H1 (cell line): ENCODE measurements at regions not wholly inside any gene's neighbourhood (a gene's known extent, or its start where the extent isn't known, plus 50 kb on each side); places are given as distances from the start of the nearest gene placed in this dataset.

Source experiments
- BCL11A ChIP-seq, 2 experiments: IDR thresholded peaks; one replicate each; pipeline ENCODE4 v1.6.1; 2011; ENCODE audit warnings: low read depth in 2 of 2, low read length in 2 of 2, mild to moderate bottlenecking in 2 of 2
- EZH2 ChIP-seq: fragments of 200-600 bp; sonication (generic); IDR thresholded peaks from 2 replicates; pipeline ENCODE4 v1.7.1; 2012; ENCODE audit warnings: low read depth, mild to moderate bottlenecking, moderate library complexity, low read length, inconsistent platforms; ENCODE audit not compliant: severe bottlenecking
- RAD21 ChIP-seq, 2 experiments: IDR thresholded peaks in 1 of 2; conservative IDR thresholded peaks in 1 of 2; 2 replicates each; pipeline ENCODE4 v1.6.1; 2011; ENCODE audit warnings: low read depth in 2 of 2, low read length in 2 of 2, improper control_type of control experiment in 1 of 2, inconsistent platforms in 1 of 2, mild to moderate bottlenecking in 1 of 2, moderate library complexity in 1 of 2
- TF ChIP-seq, protein P1 (sequence below), 3 experiments: IDR thresholded peaks; 1 replicate in 2 of 3; 2 replicates in 1 of 3; pipeline versions ENCODE4 v1.5.1 to v1.6.1; 2011; ENCODE audit warnings: low read length in 3 of 3, mild to moderate bottlenecking in 3 of 3, inconsistent platforms in 2 of 3, low read depth in 1 of 3, moderate library complexity in 1 of 3; ENCODE audit not compliant: insufficient read depth in 1 of 3; ENCODE audit errors: control extremely low read depth in 1 of 3

DNA sequence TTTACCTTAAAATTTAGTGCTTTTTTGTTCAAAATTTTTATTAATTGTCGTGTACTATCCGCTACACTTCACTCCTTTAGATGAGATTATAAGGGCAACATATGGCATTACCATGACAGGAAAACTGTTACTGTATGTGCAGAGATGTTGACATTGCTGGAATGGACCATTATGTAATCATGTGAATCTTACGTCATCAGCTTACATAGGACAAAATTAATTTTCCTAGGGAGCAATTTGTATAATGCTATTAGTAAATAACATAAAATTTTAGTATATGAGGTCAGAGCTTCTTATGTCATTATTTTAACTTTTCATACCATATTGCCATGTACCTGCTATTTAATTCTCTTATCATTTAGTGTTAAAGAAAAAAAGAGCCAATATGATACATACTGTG, 110.4 kb upstream of the KLHL1 start:
- no peak for TF ChIP-seq EZH2
- TF ChIP-seq, protein P1, sequence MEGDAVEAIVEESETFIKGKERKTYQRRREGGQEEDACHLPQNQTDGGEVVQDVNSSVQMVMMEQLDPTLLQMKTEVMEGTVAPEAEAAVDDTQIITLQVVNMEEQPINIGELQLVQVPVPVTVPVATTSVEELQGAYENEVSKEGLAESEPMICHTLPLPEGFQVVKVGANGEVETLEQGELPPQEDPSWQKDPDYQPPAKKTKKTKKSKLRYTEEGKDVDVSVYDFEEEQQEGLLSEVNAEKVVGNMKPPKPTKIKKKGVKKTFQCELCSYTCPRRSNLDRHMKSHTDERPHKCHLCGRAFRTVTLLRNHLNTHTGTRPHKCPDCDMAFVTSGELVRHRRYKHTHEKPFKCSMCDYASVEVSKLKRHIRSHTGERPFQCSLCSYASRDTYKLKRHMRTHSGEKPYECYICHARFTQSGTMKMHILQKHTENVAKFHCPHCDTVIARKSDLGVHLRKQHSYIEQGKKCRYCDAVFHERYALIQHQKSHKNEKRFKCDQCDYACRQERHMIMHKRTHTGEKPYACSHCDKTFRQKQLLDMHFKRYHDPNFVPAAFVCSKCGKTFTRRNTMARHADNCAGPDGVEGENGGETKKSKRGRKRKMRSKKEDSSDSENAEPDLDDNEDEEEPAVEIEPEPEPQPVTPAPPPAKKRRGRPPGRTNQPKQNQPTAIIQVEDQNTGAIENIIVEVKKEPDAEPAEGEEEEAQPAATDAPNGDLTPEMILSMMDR (IDR thresholded peaks at IDR 0.05; ENCODE audit: control extremely low read depth in 1 of 3, insufficient read depth in 1 of 3, low read depth in 1 of 3, low read length in 3 of 3) = no peak
- TF ChIP-seq RAD21 (IDR thresholded peaks at IDR 0.05 in 1 of 2, conservative IDR thresholded peaks at IDR 0.05 in 1 of 2; ENCODE audit: low read depth in 2 of 2, low read length in 2 of 2) = no peak
- TF ChIP-seq BCL11A (IDR thresholded peaks at IDR 0.05; ENCODE audit: low read depth in 2 of 2, low read length in 2 of 2) = no peak
